NCI-H1417 (cell line): ENCODE measurements at regions not wholly inside any gene's neighbourhood (a gene's known extent, or its start where the extent isn't known, plus 50 kb on each side); places are given as distances from the start of the nearest gene placed in this dataset.
A peak's percentile ranks its signal among the peaks of the same experiment; 100 is the strongest.

Experiments
- DNase-seq, 3 experiments: peaks; one replicate each; lab custom pipeline; 2025; lab: John Stamatoyannopoulos, UW

- no peak for DNase-seq
Measured at GRCh38 chr22:48238284-48238915, 1476.0 kb downstream of the TBC1D22A start.

- DNase-seq, result peak in 1 of 3 experiments; percentile 2
Measured at GRCh38 chr22:48237466-48238283, 1475.2 kb downstream of the TBC1D22A start.

DNA sequence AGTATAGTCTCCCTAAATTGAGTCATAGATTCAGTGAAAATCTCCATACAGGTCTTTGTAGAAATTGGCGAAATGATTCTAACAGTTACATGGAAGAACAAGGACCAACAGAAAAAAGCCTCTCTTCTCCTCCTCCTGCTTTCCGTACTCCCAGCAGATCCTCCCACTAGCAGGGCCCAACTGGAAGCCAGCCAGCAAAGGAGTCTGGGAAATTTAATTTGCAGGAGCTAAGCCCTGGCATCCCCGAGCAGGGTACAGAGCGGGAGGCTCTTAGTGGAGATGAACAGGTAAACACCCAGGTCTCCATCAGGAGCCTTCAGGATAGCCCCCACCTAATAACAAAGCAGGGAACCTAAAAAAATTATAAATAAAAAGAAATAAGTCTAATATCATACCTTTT lies 1473.8 kb downstream of the TBC1D22A start:
- DNase-seq, result no peak

DNA sequence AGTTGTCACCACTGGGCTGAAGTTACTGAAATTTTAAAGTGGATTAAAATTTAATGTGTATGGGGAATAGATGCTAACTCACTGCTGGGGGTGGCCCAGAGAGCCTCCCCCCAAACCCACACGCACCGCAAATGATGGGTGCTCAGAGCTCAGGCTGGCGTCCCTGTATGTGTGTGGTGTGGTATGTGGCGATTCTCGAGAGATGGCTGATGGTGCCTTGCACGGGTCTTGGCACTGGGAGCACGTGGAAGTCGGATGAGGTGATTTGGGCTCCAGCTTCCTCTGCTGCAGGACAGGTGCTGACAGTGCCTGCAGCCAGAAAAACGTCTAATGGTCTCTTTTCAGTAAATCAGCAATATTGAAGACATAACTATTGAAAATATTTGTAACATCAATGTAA lies 1473.3 kb downstream of the TBC1D22A start:
- no peak for DNase-seq

GRCh38 chr22:48234011-48234410 lies 1471.6 kb downstream of the TBC1D22A start:
- DNase-seq, result no peak

- no peak for DNase-seq
Measured at GRCh38 chr22:48233586-48233985, 1471.1 kb downstream of the TBC1D22A start.

GRCh38 chr22:48228468-48228867 lies 1466.0 kb downstream of the TBC1D22A start:
- no peak for DNase-seq

- DNase-seq, result no peak
Measured at GRCh38 chr22:48227341-48228018, 1465.0 kb downstream of the TBC1D22A start.

DNA sequence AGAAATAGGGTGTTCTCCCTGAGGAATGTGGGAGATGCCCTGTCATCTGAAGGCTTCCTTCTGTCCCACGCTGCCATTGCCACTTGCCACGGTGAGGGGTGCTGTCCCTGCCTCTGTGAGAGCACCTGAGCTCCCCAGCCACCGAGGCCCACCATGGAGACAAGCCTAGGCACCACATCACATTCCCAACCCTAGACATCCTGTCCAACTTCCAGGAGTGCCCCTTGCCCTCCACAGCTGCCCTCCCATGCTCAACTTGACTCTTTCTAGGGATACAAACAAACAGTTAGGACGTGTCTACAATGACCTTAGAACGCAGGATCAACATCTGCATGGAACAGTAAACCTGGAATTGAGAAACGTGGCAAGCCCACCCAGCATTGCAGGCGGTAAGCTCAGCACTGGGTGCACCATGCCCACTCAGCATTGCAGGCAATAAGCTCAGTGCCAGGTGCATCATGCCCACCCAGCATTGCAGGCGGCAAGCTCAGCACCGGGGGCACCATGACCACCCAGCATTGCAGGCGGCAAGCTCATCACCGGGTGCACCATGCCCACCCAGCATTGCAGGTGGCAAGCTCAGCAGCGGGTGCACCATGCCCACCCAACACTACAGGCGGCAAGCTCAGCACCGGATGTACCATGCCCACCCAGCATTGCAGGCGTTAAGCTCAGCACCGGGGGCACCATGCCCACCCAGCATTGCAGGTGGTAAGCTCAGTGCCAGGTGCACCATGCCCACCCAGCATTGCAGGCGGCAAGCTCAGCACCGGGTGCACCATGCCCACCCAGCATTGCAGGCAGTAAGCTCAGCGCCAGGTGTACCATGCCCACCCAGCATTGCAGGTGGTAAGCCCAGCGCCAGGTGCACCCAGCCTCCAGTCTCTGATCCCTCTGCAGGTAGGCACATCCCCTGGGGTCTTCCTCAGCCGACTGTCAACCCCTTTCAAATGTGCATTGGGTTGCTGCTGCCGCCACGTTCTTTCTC lies 1463.9 kb downstream of the TBC1D22A start:
- no peak for DNase-seq

DNA sequence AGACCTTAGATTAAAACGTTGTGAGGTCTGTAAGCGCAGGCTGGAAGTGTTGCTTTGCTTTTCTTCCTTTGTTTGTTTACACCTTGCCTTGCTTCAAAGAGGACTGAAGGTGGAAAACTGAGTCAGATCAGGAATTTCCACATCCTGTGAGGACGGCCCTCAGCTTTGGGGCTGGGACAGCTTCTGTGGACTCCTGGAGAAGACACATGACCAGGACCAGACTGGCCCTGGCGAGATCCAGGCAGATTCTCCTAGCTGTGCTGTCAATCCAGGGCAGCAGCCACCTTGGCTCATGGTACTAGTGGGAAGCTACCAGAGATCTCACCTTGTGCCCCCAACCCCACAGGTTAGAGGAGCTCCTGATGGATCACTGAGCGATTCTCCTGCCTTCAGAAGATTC lies 1461.9 kb downstream of the TBC1D22A start:
- DNase-seq, result no peak

DNA sequence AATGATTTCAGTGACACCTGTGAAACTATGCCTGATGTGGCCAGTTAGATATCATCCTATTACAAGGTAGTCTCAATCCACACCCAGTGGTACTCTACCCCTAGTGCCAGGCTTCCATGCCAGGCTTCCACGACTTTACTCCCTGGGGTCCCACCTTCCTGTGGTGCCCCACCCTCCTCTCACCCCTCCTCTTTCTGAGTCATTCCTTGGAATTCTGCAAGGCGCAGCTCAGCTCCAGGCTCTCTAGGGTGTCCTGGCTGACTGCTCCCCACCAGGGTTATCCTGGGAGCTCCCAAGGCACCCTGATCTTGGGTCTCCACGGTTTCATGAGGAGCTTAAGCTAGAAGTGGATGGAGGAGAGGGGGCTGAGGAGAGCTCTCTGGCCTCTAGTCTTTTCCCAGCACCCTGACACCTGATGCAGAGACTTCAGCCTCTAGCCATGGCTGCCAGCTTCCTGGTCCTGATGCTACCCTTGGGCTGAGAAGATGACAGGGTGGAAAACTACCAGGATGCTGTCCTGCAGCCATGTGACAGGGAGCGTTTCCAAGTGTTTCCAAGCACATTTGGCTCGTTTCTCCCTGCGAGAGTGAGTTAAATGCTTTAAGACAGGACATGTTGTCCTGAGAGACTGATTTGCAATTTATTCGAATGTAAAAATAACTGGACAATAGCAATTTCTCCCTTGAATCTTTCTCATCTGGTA lies 1461.2 kb downstream of the TBC1D22A start:
- DNase-seq, result no peak

DNA sequence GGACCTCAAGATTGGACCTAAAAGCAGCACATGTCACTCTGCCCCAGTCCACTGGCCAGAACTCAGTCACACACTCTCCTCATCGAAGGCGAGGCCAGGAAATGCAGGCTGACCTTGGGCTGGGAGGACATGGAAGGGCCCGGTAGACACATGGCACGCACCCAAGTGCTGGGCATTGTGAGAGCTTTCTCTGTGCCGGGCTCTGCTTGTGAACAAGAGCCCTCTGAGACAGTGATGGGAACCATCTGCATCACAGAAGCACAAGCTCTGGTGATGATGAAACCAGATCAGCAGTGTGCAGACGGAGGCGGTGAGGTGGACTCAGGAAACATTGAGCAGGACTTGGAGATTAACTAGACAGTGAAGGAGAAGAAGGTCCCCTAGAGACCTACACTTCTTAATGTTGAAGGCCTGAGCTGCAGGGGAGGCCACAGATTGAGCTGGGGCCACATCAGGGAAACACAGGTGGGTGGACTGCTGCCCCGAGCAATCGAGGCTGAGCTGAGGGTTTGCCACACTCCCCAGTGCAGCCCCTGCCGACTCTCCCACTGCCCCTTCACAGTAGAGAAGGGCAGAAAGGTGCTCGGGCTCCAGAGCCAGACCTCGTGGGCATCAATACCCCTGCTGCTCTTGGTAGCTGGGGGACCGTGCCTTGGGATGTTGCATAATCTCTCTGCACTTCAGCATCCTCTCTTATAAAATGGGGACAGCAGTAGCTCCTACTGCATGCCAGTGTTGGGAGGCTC lies 1460.5 kb downstream of the TBC1D22A start:
- DNase-seq, result no peak

DNA sequence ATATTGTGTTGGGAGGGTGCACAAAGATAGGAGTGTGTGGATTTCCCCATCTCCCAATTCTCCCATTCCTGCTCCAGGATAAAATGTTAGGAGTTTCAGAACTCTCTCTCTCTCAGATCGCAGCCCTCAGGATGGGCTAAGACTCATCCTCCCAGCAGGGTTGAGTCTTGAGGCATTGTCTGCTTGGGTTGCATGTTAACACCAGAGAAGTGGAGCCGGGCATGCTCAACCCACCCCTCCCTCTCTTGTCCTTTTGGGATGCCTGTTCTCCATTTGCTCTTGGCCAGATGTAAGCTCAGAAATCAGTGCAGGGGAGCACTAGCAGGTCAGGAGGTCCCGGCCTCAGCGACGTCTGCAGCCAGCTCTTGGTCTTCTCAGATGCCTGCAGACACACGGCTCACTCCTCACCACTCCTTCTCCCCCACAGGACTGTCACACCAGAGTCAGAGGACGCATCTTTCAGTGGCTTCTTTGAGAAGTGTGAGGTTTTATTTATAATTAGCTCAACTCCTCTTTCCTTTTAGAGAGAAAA lies 1456.5 kb downstream of the TBC1D22A start:
- DNase-seq, result no peak

GRCh38 chr22:48217596-48217995 lies 1455.1 kb downstream of the TBC1D22A start:
- DNase-seq, result no peak

DNA sequence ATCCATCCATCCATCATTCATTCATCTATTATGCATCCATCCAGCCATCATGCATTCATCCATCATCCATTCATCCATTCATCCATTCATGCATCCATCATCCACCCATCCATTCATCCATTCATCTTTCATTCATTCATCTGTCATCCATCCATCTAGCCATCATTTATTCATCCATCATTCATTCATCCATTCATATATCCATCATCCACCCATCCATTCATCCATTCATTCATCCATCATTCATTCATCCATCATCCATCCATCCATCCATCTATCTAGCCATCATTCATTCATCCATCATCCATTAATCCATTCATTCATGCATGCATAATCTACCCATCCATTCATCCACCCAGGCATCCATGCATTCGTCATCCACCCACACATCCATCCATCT lies 1450.3 kb downstream of the TBC1D22A start:
- DNase-seq, result no peak

DNA sequence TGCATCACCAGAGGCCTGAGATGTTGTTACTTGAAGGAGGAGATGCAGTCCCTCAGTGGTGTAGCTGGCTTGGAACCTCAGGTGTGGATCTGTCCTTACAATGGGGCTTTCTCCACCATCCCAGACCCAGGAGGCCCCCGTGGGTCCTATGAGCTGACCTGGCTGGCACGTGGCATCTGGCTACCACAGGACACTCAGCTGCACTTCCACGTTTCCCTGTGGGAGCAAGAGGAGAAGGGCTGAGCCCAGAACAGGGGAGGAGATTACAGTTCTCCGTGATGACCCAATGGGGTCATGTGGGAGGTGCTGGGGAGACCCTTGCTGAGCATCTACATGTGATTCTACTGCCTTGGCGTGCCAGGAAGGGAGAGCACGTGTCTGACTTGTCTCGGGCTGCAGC lies 1448.4 kb downstream of the TBC1D22A start:
- no peak for DNase-seq

DNA sequence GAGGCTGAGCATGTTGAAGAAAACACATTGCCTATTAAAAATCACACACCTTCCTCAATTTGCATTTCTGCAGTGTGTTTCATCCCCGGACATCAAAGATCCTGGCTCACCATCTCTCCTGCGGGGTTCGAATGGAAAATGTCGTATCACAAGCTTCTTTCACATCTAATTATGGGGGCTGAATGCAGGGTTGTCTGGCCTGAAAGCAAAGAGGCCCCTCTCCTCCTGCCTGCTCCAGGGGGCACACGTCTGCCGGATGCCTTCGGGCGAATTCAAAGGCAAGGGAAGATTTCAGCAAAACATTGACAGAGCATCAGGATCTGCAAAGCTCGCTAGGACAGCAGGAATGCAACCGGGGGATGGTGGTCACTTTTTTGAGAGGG lies 1447.7 kb downstream of the TBC1D22A start:
- no peak for DNase-seq

DNA sequence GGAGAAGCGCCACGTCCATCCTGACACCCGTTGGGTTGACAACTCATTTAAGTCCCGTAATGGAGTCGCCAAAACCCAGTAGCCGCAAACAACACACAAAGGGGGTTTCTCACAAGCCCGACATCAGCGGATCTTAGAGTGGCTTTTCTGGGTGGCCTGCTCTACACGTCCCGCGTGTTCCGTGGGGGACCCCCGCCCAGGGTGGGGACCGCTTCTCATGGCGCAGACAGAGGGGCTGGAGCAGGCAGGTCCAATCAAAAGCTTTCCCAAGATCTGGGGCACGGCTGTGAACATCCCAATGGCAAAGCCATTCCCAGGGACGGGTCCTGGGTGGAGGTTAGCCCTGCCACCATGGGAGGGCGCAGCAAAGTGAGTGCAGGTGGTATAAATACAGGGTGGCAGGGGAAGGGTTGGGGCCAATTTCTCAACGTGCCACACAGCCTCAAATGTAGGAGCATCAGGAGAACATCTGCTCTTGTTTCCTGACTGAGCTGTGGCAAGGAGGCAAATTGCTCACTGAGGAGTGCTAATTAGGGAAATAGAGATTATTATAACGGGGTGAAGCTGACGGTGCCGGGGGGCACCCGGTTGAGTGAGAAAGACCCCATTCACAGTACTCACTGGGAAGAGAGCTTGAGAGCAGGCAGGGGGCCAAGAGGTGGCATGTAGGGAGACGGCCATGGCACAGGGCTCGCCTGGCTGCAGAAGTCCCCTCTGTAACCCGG lies 1447.2 kb downstream of the TBC1D22A start:
- DNase-seq, result no peak

- DNase-seq, result no peak
Measured at GRCh38 chr22:48208894-48209293, 1446.4 kb downstream of the TBC1D22A start.
